ENCODE measurements at regions not wholly inside any gene's neighbourhood (a gene's known extent, or its start where the extent isn't known, plus 50 kb on each side); places are given as distances from the start of the nearest gene placed in this dataset.

DNA sequence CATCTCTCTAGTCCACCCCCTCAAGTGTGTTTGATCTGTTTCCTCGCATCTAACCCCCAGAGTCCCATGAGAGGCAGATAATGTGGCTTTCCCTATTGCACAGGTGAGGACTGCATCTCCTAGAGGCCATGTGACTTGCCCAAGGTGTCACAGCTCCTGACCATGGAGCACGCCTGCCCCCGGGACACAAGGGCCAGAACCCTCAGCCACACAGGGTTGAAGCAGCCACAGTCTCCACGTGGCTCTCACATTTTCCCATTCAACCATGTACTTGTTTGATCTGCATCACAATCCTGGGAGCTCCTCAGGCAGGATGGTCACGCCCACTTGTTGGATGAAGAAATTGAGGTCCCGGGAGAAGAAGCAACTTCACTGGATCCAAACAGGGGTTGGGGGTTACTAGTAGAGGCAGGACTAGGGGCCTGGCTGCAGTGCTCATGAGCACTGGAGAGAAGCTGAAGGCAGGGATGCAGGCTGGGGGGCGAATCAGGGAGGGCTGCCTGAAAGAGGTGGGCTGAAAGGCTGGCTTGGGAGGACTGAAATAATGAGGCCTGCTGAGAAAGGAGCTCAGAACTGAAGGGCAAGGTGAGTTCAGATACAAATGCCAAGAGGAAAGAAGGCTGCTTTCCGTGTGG lies 207.9 kb downstream of the PTPRU start:
- Mint-ChIP-seq H3K4me1 (ENCODE audit: low read depth) (no peaks in the 10 kb centered on the region), H3K27me3 (ENCODE audit: low read depth) (peaks cover 11% of the 10 kb centered on the region), H3K4me3 (no peak overlapping the region), H3K9me3 (no peaks in the 10 kb centered on the region), H3K36me3 (ENCODE audit: insufficient read depth) (no peaks in the 10 kb centered on the region)
- DNase-seq (no peak), ATAC-seq (no peak)

GRCh38 chr1:29441916-29442668 lies 205.8 kb downstream of the PTPRU start:
- H3K4me3 Mint-ChIP-seq = no peak overlapping the region
- H3K4me1 Mint-ChIP-seq (ENCODE audit: low read depth) = no peaks in the 10 kb centered on the region
- DNase-seq (no peak), ATAC-seq (no peak)
- H3K36me3 Mint-ChIP-seq (ENCODE audit: insufficient read depth) = no peaks in the 10 kb centered on the region
- no peaks in the 10 kb centered on the region for H3K9me3 Mint-ChIP-seq
- peaks cover 16% of the 10 kb centered on the region for H3K27me3 Mint-ChIP-seq (ENCODE audit: low read depth)

- Mint-ChIP-seq H3K36me3 (ENCODE audit: insufficient read depth) (no peaks in the 10 kb centered on the region), H3K9me3 (no peaks in the 10 kb centered on the region), H3K4me3 (no peak overlapping the region), H3K4me1 (ENCODE audit: low read depth) (no peaks in the 10 kb centered on the region), H3K27me3 (ENCODE audit: low read depth) (peaks cover 15% of the 10 kb centered on the region)
- ATAC-seq (no peak), DNase-seq (no peak)
These were observed 203.3 kb downstream of the PTPRU start for GRCh38 chr1:29439615-29440014.

DNA sequence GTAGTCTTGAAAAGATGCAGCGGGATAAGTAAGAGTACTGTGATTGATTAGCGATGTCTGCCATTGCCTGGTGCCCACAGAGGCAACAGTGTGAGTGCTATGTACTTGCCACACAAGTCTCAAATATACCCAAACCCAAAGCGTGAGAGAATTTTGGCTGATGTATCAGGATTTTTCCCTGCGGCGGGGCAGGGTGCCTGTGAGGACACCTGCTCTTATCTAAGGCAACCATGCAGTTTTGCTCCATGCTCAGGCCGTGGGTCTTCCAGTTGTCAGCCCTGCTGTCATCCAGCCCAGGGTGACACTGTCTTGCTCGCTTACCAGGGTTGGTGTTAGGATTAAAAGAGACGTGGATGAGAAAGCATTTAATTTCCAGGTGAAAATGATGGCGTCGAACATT lies 202.7 kb downstream of the PTPRU start:
- Mint-ChIP-seq H3K9me3 (no peaks in the 10 kb centered on the region), H3K36me3 (ENCODE audit: insufficient read depth) (no peaks in the 10 kb centered on the region)

GRCh38 chr1:29437946-29438345 lies 201.6 kb downstream of the PTPRU start:
- H3K36me3 Mint-ChIP-seq (ENCODE audit: insufficient read depth) = no peaks in the 10 kb centered on the region
- ATAC-seq = no peak
- H3K4me3 Mint-ChIP-seq = no peak overlapping the region
- no peak for DNase-seq
- no peaks in the 10 kb centered on the region for H3K9me3 Mint-ChIP-seq
- H3K27me3 Mint-ChIP-seq (ENCODE audit: low read depth) = peaks cover 14% of the 10 kb centered on the region
- no peaks in the 10 kb centered on the region for H3K4me1 Mint-ChIP-seq (ENCODE audit: low read depth)

More for the DNA sequence above, 202.7 kb downstream of the PTPRU start:
- DNase-seq = no peak
- no peak for ATAC-seq
- Mint-ChIP-seq H3K4me3 (no peak overlapping the region), H3K4me1 (ENCODE audit: low read depth) (no peaks in the 10 kb centered on the region), H3K27me3 (ENCODE audit: low read depth) (peaks cover 17% of the 10 kb centered on the region)

DNA sequence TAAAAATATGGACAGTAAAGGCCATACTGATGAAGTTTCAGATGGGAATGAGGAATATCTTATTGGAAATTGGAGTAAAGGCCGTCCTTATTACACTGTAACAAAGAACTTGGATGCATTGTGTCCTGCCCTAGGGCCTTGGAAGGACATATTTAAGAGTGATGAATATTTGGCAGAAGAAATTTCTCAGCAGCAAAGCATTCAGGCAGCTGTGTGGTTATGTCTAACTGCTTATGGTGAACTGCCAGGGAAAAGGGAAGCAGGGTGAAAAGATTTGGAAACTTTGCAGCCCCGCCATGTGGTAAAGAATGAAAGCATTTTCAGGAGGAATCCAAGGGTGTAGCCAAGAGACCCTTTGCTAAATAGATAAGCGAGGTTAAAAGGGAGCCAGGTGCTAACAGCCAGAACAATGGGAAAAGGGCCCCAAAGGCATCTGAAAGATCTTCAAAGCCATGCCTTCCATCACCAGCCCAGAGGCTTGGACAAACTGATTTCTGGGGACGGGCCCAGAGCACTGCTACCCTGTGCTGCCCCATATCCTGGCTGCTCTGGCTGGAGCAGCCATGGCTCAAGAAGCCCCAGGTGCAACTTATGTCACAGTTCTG lies 200.0 kb downstream of the PTPRU start:
- Mint-ChIP-seq H3K4me1 (ENCODE audit: low read depth) (no peaks in the 10 kb centered on the region), H3K4me3 (no peak overlapping the region), H3K9me3 (peaks cover 10% of the 10 kb centered on the region), H3K27me3 (ENCODE audit: low read depth) (peaks cover 14% of the 10 kb centered on the region), H3K36me3 (ENCODE audit: insufficient read depth) (no peaks in the 10 kb centered on the region)
- ATAC-seq = no peak
- DNase-seq = no peak

- Mint-ChIP-seq H3K4me1 (ENCODE audit: low read depth) (no peaks in the 10 kb centered on the region), H3K4me3 (no peak overlapping the region), H3K9me3 (peaks cover 15% of the 10 kb centered on the region), H3K27me3 (ENCODE audit: low read depth) (peaks cover 14% of the 10 kb centered on the region), H3K36me3 (ENCODE audit: insufficient read depth) (no peaks in the 10 kb centered on the region)
- no peak for DNase-seq
- ATAC-seq = no peak
These were observed 197.5 kb downstream of the PTPRU start for GRCh38 chr1:29433830-29434229.

- Mint-ChIP-seq H3K4me1 (ENCODE audit: low read depth) (no peaks in the 10 kb centered on the region), H3K9me3 (peaks cover 15% of the 10 kb centered on the region), H3K36me3 (ENCODE audit: insufficient read depth) (no peaks in the 10 kb centered on the region), H3K27me3 (ENCODE audit: low read depth) (peaks cover 16% of the 10 kb centered on the region), H3K4me3 (no peak overlapping the region)
- no peak for DNase-seq
- ATAC-seq = no peak
These were observed 194.8 kb downstream of the PTPRU start for GRCh38 chr1:29431138-29431537.

GRCh38 chr1:29429656-29430055 lies 193.3 kb downstream of the PTPRU start:
- Mint-ChIP-seq H3K4me3 (no peak overlapping the region), H3K4me1 (ENCODE audit: low read depth) (no peaks in the 10 kb centered on the region), H3K36me3 (ENCODE audit: insufficient read depth) (no peaks in the 10 kb centered on the region)

GRCh38 chr1:29428997-29429396 lies 192.7 kb downstream of the PTPRU start:
- Mint-ChIP-seq H3K4me3 (no peak overlapping the region), H3K9me3 (peaks cover 15% of the 10 kb centered on the region), H3K4me1 (ENCODE audit: low read depth) (no peaks in the 10 kb centered on the region), H3K36me3 (ENCODE audit: insufficient read depth) (no peaks in the 10 kb centered on the region), H3K27me3 (ENCODE audit: low read depth) (peaks cover 21% of the 10 kb centered on the region)
- no peak for DNase-seq
- ATAC-seq = no peak

More at GRCh38 chr1:29429656-29430055, 193.3 kb downstream of the PTPRU start:
- Mint-ChIP-seq H3K9me3 (peaks cover 15% of the 10 kb centered on the region), H3K27me3 (ENCODE audit: low read depth) (peaks cover 19% of the 10 kb centered on the region)
- DNase-seq = no peak
- no peak for ATAC-seq

- H3K9me3 Mint-ChIP-seq = peaks cover 15% of the 10 kb centered on the region
- H3K27me3 Mint-ChIP-seq (ENCODE audit: low read depth) = peaks cover 28% of the 10 kb centered on the region
- H3K4me3 Mint-ChIP-seq = no peak overlapping the region
- ATAC-seq (no peak), DNase-seq (no peak)
- no peaks in the 10 kb centered on the region for H3K4me1 Mint-ChIP-seq (ENCODE audit: low read depth)
- no peaks in the 10 kb centered on the region for H3K36me3 Mint-ChIP-seq (ENCODE audit: insufficient read depth)
These were observed 191.9 kb downstream of the PTPRU start for GRCh38 chr1:29428280-29428615.

GRCh38 chr1:29427614-29428279 lies 191.4 kb downstream of the PTPRU start:
- H3K4me1 Mint-ChIP-seq (ENCODE audit: low read depth) = no peaks in the 10 kb centered on the region
- no peaks in the 10 kb centered on the region for H3K36me3 Mint-ChIP-seq (ENCODE audit: insufficient read depth)
- peaks cover 28% of the 10 kb centered on the region for H3K27me3 Mint-ChIP-seq (ENCODE audit: low read depth)
- DNase-seq (no peak), ATAC-seq (no peak)
- peaks cover 15% of the 10 kb centered on the region for H3K9me3 Mint-ChIP-seq
- no peak overlapping the region for H3K4me3 Mint-ChIP-seq

DNA sequence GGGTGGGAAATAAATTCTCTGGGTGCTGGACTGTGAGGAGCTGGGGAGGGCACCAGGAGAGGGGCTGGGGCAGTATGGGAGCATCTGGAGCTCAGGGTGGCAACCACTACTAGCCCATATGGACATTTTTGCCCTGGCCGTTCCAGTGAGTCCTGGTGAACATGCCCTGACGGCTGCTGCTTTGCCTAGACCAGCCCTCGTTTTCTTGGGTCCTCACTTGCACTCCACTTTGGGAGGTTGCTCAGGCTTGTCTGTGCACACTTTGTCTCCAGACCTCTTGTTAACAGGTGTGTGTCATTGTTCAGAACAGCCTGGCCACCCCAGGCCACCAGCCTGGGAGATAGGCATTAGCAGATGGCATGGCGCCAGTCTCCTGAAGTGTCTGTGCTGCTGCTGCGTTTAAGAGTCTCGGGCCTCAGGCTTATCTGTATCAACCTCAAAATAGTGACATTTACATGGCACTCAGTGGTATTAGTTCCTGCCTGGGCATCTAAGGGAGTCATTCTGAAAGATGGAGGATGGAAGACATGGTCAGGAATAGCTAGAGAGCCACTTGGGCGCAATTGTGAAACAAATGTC lies 190.5 kb downstream of the PTPRU start:
- DNase-seq = no peak
- Mint-ChIP-seq H3K27me3 (ENCODE audit: low read depth) (peaks cover 32% of the 10 kb centered on the region), H3K4me3 (no peak overlapping the region), H3K36me3 (ENCODE audit: insufficient read depth) (no peaks in the 10 kb centered on the region), H3K4me1 (ENCODE audit: low read depth) (no peaks in the 10 kb centered on the region), H3K9me3 (peaks cover 10% of the 10 kb centered on the region)
- ATAC-seq = no peak

DNA sequence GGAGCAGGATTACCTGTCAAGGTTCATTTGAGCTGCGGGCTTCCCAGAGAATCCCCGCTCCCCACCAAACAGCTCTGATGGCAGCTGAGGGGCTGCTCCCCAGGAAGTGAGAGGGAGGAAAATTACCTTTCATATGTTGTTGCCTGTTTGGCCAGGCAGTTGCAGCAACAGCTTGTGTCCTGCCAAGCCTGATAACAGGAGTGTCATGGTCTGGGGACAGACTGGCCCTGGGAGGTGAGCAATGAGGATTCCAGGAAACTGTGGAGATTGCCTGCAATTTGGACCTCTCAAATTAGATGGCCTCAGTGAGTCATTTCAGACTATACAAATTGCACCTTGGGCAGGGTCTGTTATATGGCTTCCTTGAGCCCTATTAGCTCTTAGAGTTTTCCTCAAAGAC lies 189.3 kb downstream of the PTPRU start:
- peaks cover 32% of the 10 kb centered on the region for H3K27me3 Mint-ChIP-seq (ENCODE audit: low read depth)
- no peak overlapping the region for H3K4me3 Mint-ChIP-seq

More for the DNA sequence above, 189.3 kb downstream of the PTPRU start:
- Mint-ChIP-seq H3K36me3 (ENCODE audit: insufficient read depth) (no peaks in the 10 kb centered on the region), H3K9me3 (no peaks in the 10 kb centered on the region), H3K4me1 (ENCODE audit: low read depth) (no peaks in the 10 kb centered on the region)
- ATAC-seq = no peak
- no peak for DNase-seq

Measured in activated T-cell treated with anti-CD3 and anti-CD28 coated beads, Interleukin-2, amount 50 U/mL, for 4 hours (primary cell).